Breast epithelium (tissue), 4 donors: ENCODE measurements at regions not wholly inside any gene's neighbourhood (a gene's known extent, or its start where the extent isn't known, plus 50 kb on each side); places are given as distances from the start of the nearest gene placed in this dataset.

Experiments
- DNase-seq, 2 donors: peaks; one replicate each; pipeline ENCODE4 v3.0.0-alpha.2; 2019; ENCODE audit warnings: low spot score in 2 of 2
- H3K27ac ChIP-seq, 2 donors: fragments of 200-600 bp; sonication (generic) in 1 of 2; one replicate each; pipeline ENCODE4 v1.5.1; 2016 to 2019; ENCODE audit warnings: mild to moderate bottlenecking in 1 of 2
- H3K27me3 ChIP-seq, 2 donors: fragments of 200-600 bp; sonication (generic) in 1 of 2; one replicate each; pipeline versions ENCODE4 v1.5.1 to v1.6.0; 2017 to 2019; ENCODE audit warnings: control low read depth in 1 of 2, mild to moderate bottlenecking in 1 of 2
- H3K36me3 ChIP-seq: fragments of 200-600 bp; one replicate; pipeline ENCODE4 v1.5.1; 2019
- H3K4me1 ChIP-seq, 2 donors: fragments of 200-600 bp; sonication (generic); one replicate each; pipeline ENCODE4 v1.5.1; 2016 to 2019; ENCODE audit warnings: control low read depth in 1 of 2
- H3K4me3 ChIP-seq, 3 donors: fragments of 200-600 bp; sonication (generic); 1 replicate in 2 of 3; 2 replicates in 1 of 3; pipeline ENCODE4 v1.5.1; 2016 to 2019; ENCODE audit warnings: mild to moderate bottlenecking in 3 of 3, moderate library complexity in 2 of 3
- H3K9me3 ChIP-seq, 2 donors: fragments of 200-600 bp; sonication (generic) in 1 of 2; one replicate each; pipeline ENCODE4 v1.5.1; 2016 to 2019; ENCODE audit warnings: control low read depth in 1 of 2
- CTCF ChIP-seq, 3 donors: fragments of 450-650 bp; IDR thresholded peaks; one replicate each; pipeline ENCODE4 v1.5.1; 2016 to 2017; ENCODE audit warnings: antibody characterized with exemption in 3 of 3, mild to moderate bottlenecking in 3 of 3, moderate library complexity in 3 of 3
- POLR2A ChIP-seq: fragments of 450-650 bp; IDR thresholded peaks from one replicate; pipeline ENCODE4 v1.6.1; 2016; ENCODE audit warnings: antibody characterized with exemption, mild to moderate bottlenecking, moderate library complexity
- POLR2AphosphoS5 ChIP-seq, 3 donors: sonication (generic); formaldehyde crosslinking; IDR thresholded peaks; one replicate each; pipeline ENCODE4 v1.6.1; 2017; ENCODE audit warnings: antibody characterized with exemption in 3 of 3
- intact Hi-C: fragments of 100-400 bp; cut with DNase I; formaldehyde crosslinking; loops from one replicate; pipeline ENCODE4 v1.15.1; 2023; ENCODE audit warnings: low total_unique reads

GRCh38 chr6:166710084-166710483 lies 83.0 kb upstream of the RPS6KA2 start:
- Histone ChIP-seq H3K4me3 (no peak overlapping the region), H3K36me3 (no peaks in the 10 kb centered on the region), H3K4me1 (no peaks in the 10 kb centered on the region), H3K27ac (no peak overlapping the region), H3K9me3 (no peaks in the 10 kb centered on the region), H3K27me3 (no peaks in the 10 kb centered on the region)
- intact Hi-C loops, result no loop called here
- no peak for DNase-seq
- TF ChIP-seq POLR2AphosphoS5 (IDR thresholded peaks at IDR 0.05) (no peak), POLR2A (no peak), CTCF (IDR thresholded peaks at IDR 0.05) (no peak)

GRCh38 chr6:166708460-166708859 lies 81.4 kb upstream of the RPS6KA2 start:
- H3K27me3 ChIP-seq, result no peaks in the 10 kb centered on the region
- intact Hi-C loops, result no loop called here
- no peak overlapping the region for H3K27ac ChIP-seq
- DNase-seq, result no peak
- H3K36me3 ChIP-seq, result no peaks in the 10 kb centered on the region
- no peak for TF ChIP-seq POLR2AphosphoS5 (IDR thresholded peaks at IDR 0.05)
- TF ChIP-seq POLR2A, result no peak
- no peak for TF ChIP-seq CTCF (IDR thresholded peaks at IDR 0.05)
- no peaks in the 10 kb centered on the region for H3K4me1 ChIP-seq
- no peak overlapping the region for H3K4me3 ChIP-seq
- no peaks in the 10 kb centered on the region for H3K9me3 ChIP-seq

- intact Hi-C loops, result no loop called here
- Histone ChIP-seq H3K9me3 (no peaks in the 10 kb centered on the region), H3K4me3 (no peak overlapping the region), H3K36me3 (no peaks in the 10 kb centered on the region), H3K27ac (no peak overlapping the region), H3K27me3 (no peaks in the 10 kb centered on the region), H3K4me1 (no peaks in the 10 kb centered on the region)
- TF ChIP-seq CTCF (IDR thresholded peaks at IDR 0.05) (peak in 1 of 3 donors; percentile 25), POLR2A (no peak), POLR2AphosphoS5 (IDR thresholded peaks at IDR 0.05) (no peak)
- DNase-seq, result no peak
Observed at GRCh38 chr6:166707045-166707444, 80.0 kb upstream of the RPS6KA2 start.

GRCh38 chr6:166705069-166705468 lies 78.0 kb upstream of the RPS6KA2 start:
- H3K27me3 ChIP-seq, result no peaks in the 10 kb centered on the region
- intact Hi-C loops, result no loop called here
- H3K9me3 ChIP-seq, result no peaks in the 10 kb centered on the region
- H3K4me3 ChIP-seq, result no peak overlapping the region
- H3K27ac ChIP-seq, result no peak overlapping the region
- H3K36me3 ChIP-seq, result no peaks in the 10 kb centered on the region
- no peaks in the 10 kb centered on the region for H3K4me1 ChIP-seq
- DNase-seq, result no peak
- TF ChIP-seq POLR2AphosphoS5 (IDR thresholded peaks at IDR 0.05) (no peak), POLR2A (no peak), CTCF (IDR thresholded peaks at IDR 0.05) (no peak)

- H3K4me3 ChIP-seq, result no peak overlapping the region
- H3K4me1 ChIP-seq, result no peaks in the 10 kb centered on the region
- H3K27me3 ChIP-seq, result no peaks in the 10 kb centered on the region
- H3K9me3 ChIP-seq, result no peaks in the 10 kb centered on the region
- no peak overlapping the region for H3K27ac ChIP-seq
- TF ChIP-seq CTCF (IDR thresholded peaks at IDR 0.05) (no peak), POLR2AphosphoS5 (IDR thresholded peaks at IDR 0.05) (no peak), POLR2A (no peak)
- no peak for DNase-seq
- intact Hi-C loops, result no loop called here
- no peaks in the 10 kb centered on the region for H3K36me3 ChIP-seq
Observed at GRCh38 chr6:166704171-166704570, 77.1 kb upstream of the RPS6KA2 start.
